ENCODE measurements at regions not wholly inside any gene's neighbourhood (a gene's known extent, or its start where the extent isn't known, plus 50 kb on each side); places are given as distances from the start of the nearest gene placed in this dataset.

- CTCF ChIA-PET: no interaction called here
- no peak for TF ChIP-seq CTCF (IDR thresholded peaks at IDR 0.05; ENCODE audit: insufficient read depth, low read length, missing control alignments)
- H3K4me3 ChIP-seq (ENCODE audit: low read depth, low read length): no peak overlapping the region
- POLR2A ChIA-PET: no interaction called here
- DNase-seq (ENCODE audit: low read depth, low spot score): no peak
Observed at GRCh38 chr6:156169371-156169770, 607.8 kb upstream of the ARID1B start.

GRCh38 chr6:156167625-156168071, 609.5 kb upstream of the ARID1B start:
- POLR2A ChIA-PET: no interaction called here

GRCh38 chr6:156167016-156167624, 610.1 kb upstream of the ARID1B start:
- ChIA-PET CTCF (no interaction called here), POLR2A (no interaction called here)
- no peak for DNase-seq (ENCODE audit: low read depth, low spot score)
- H3K4me3 ChIP-seq (ENCODE audit: low read depth, low read length): peak overlapping the region; percentile 49
- no peak for TF ChIP-seq CTCF (IDR thresholded peaks at IDR 0.05; ENCODE audit: insufficient read depth, low read length, missing control alignments)

More at GRCh38 chr6:156167625-156168071, 609.5 kb upstream of the ARID1B start:
- DNase-seq (ENCODE audit: low read depth, low spot score): no peak
- peak overlapping the region; percentile 49 for H3K4me3 ChIP-seq (ENCODE audit: low read depth, low read length)
- CTCF ChIA-PET: no interaction called here
- TF ChIP-seq CTCF (IDR thresholded peaks at IDR 0.05; ENCODE audit: insufficient read depth, low read length, missing control alignments): no peak

GRCh38 chr6:156166093-156166492, 611.1 kb upstream of the ARID1B start:
- POLR2A ChIA-PET: no interaction called here
- no peak overlapping the region for H3K4me3 ChIP-seq (ENCODE audit: low read depth, low read length)
- no peak for TF ChIP-seq CTCF (IDR thresholded peaks at IDR 0.05; ENCODE audit: insufficient read depth, low read length, missing control alignments)
- CTCF ChIA-PET: interaction anchor here (0.9 kb wide), 1 partner anchor 9 kb away, joined by 4 read pairs; no protein-coding TSS in a partner anchor
- no peak for DNase-seq (ENCODE audit: low read depth, low spot score)

- H3K4me3 ChIP-seq (ENCODE audit: low read depth, low read length): no peak overlapping the region
- no peak for TF ChIP-seq CTCF (IDR thresholded peaks at IDR 0.05; ENCODE audit: insufficient read depth, low read length, missing control alignments)
- ChIA-PET POLR2A (no interaction called here), CTCF (no interaction called here)
- no peak for DNase-seq (ENCODE audit: low read depth, low spot score)
Observed at GRCh38 chr6:156164701-156165452, 612.3 kb upstream of the ARID1B start.

GRCh38 chr6:156163311-156163710, 613.9 kb upstream of the ARID1B start:
- no peak for DNase-seq (ENCODE audit: low read depth, low spot score)
- POLR2A ChIA-PET: no interaction called here
- no peak overlapping the region for H3K4me3 ChIP-seq (ENCODE audit: low read depth, low read length)
- TF ChIP-seq CTCF (IDR thresholded peaks at IDR 0.05; ENCODE audit: insufficient read depth, low read length, missing control alignments): no peak
- CTCF ChIA-PET: no interaction called here
